Fibroblast of upper back skin (primary cell): ENCODE measurements at regions not wholly inside any gene's neighbourhood (a gene's known extent, or its start where the extent isn't known, plus 50 kb on each side); places are given as distances from the start of the nearest gene placed in this dataset.

ENCODE experiments used
- DNase-seq: peaks from one replicate; pipeline ENCODE4 v3.0.0-alpha.2; 2013

GRCh38 chr13:106906426-106906996 lies 338.6 kb upstream of the ARGLU1 start:
- no peak for DNase-seq

- DNase-seq: no peak
Observed at GRCh38 chr13:106905380-106906162, 337.6 kb upstream of the ARGLU1 start.

- no peak for DNase-seq
Observed at GRCh38 chr13:106899442-106899841, 331.5 kb upstream of the ARGLU1 start.

GRCh38 chr13:106898231-106898630 lies 330.3 kb upstream of the ARGLU1 start:
- no peak for DNase-seq

GRCh38 chr13:106888148-106888547 lies 320.2 kb upstream of the ARGLU1 start:
- no peak for DNase-seq

- no peak for DNase-seq
Observed at GRCh38 chr13:106887686-106888085, 319.7 kb upstream of the ARGLU1 start.

GRCh38 chr13:106883976-106884375 lies 316.0 kb upstream of the ARGLU1 start:
- no peak for DNase-seq

GRCh38 chr13:106882246-106882645 lies 314.3 kb upstream of the ARGLU1 start:
- DNase-seq: no peak

- no peak for DNase-seq
Observed at GRCh38 chr13:106879806-106880205, 311.9 kb upstream of the ARGLU1 start.

- no peak for DNase-seq
Observed at GRCh38 chr13:106874323-106874722, 306.4 kb upstream of the ARGLU1 start.

- no peak for DNase-seq
Observed at GRCh38 chr13:106873810-106874209, 305.9 kb upstream of the ARGLU1 start.

- DNase-seq: peak; percentile 0
Observed at GRCh38 chr13:106867249-106867648, 299.3 kb upstream of the ARGLU1 start.

- no peak for DNase-seq
Observed at GRCh38 chr13:106865716-106866440, 297.9 kb upstream of the ARGLU1 start.

- DNase-seq: no peak
Observed at GRCh38 chr13:106859533-106859904, 291.6 kb upstream of the ARGLU1 start.

GRCh38 chr13:106858903-106859532 lies 291.1 kb upstream of the ARGLU1 start:
- no peak for DNase-seq

- DNase-seq: no peak
Observed at GRCh38 chr13:106852436-106852835, 284.5 kb upstream of the ARGLU1 start.

- DNase-seq: peak; percentile 37
Observed at GRCh38 chr13:106850973-106851650, 283.2 kb upstream of the ARGLU1 start.

- DNase-seq: no peak
Observed at GRCh38 chr13:106846571-106847448, 278.9 kb upstream of the ARGLU1 start.

- DNase-seq: no peak
Observed at GRCh38 chr13:106836186-106836802, 268.4 kb upstream of the ARGLU1 start.

GRCh38 chr13:106835477-106835876 lies 267.5 kb upstream of the ARGLU1 start:
- DNase-seq: no peak

- no peak for DNase-seq
Observed at GRCh38 chr13:106821979-106822378, 254.0 kb upstream of the ARGLU1 start.
